NCI-H460 (cell line): ENCODE measurements at regions not wholly inside any gene's neighbourhood (a gene's known extent, or its start where the extent isn't known, plus 50 kb on each side); places are given as distances from the start of the nearest gene placed in this dataset.
"Not testable (repeated sequence)": the region's sequence is repeated elsewhere in the genome, so short reads cannot be mapped to it uniquely, and the experiment has no call there.

Experiments used
- DNase-seq: peaks from one replicate; pipeline ENCODE4 v3.0.0-alpha.2; 2016; ENCODE audit warnings: low read depth; ENCODE audit errors: extremely low read depth
- small RNA-seq, 2 experiments: library from RNA; depleted of rRNA; stranded (forward); fragments of <200 nt; gene quantifications; one replicate each; pipeline ENCODE3, GENCODE V24; 2014

GRCh38 chr2:18050001-18050400, 171.5 kb downstream of the KCNS3 start:
- no peak for DNase-seq

DNA sequence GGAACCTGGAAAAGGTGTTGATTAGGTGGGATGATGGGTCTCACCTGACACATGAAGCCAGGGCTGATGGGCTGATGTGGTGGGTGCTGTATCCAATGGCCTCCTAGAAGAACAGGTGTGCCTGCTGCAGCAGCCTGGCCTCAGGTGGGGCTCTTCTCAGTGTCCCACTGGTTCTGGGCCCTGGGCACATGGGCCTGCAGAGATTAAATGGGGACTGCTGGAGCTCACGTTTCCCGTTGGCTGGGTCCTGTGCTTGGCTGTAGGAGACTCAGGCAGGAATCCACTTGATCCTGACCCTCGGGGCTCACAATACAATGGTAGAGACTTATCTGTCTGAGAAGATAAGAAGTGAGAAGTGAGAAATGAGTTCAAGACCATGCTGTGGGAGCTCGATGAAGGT, 170.9 kb downstream of the KCNS3 start:
- DNase-seq = no peak

GRCh38 chr2:18047896-18048657, 169.6 kb downstream of the KCNS3 start:
- no peak for DNase-seq

- no peak for DNase-seq
Observed at GRCh38 chr2:18047213-18047611, 168.7 kb downstream of the KCNS3 start.

GRCh38 chr2:18046558-18047212, 168.2 kb downstream of the KCNS3 start:
- DNase-seq = no peak

DNA sequence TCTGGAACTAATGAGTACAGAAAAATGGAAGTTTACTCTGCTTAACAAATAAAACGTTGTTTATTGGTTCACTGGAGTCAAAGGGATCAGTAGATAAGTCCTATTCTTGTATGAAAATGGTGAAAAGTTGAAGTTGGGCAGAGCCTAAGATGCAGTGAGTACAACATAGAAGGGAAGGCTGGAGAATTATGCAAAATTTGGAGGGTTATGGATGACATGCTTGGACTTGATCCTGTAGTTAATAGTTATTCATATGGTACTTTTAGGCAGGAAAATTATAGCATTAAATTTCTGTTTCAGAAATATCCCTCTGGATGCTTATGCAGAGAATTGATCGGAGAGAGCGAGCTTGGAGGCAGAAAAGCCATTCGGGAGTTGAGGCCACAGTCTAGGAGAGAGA, 167.6 kb downstream of the KCNS3 start:
- no peak for DNase-seq

GRCh38 chr2:18045230-18045629, 166.8 kb downstream of the KCNS3 start:
- no peak for DNase-seq

DNA sequence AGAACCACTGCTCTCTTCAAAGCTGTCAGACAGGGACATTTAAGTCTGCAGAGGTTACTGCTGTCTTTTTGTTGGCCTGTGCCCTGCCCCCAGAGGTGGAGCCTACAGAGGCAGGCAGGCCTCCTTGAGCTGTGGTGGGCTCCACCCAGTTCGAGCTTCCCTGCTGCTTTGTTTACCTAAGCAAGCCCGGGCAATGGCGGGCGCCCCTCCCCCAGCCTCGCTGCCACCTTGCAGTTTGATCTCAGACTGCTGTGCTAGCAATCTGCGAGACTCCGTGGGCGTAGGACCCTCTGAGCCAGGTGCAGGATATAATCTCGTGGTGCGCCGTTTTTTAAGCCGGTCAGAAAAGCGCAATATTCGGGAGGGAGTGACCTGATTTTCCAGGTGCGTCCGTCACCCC, 138.9 kb downstream of the KCNS3 start:
- not testable (repeated sequence) for DNase-seq

- no peak for DNase-seq
Observed at GRCh38 chr2:18009891-18010290, 131.4 kb downstream of the KCNS3 start.

DNA sequence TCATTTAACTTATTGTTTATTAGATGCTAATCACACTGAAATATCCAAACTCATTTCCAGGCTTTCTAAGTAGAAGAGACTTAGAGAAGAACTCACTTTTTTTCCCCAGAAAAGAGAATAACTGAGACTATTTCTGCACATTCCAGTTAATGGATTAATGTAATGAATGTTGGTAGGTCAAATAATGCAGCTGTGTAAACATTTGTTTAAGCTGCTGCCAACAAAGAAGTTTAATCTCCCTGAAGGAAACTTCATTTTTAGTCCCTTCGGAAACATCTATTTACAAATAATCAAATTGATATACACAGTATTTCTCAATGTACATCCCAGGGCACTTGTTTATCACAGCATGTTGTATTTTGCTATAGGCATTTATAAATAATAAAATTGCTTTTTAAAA, 126.9 kb downstream of the KCNS3 start:
- DNase-seq = no peak

DNA sequence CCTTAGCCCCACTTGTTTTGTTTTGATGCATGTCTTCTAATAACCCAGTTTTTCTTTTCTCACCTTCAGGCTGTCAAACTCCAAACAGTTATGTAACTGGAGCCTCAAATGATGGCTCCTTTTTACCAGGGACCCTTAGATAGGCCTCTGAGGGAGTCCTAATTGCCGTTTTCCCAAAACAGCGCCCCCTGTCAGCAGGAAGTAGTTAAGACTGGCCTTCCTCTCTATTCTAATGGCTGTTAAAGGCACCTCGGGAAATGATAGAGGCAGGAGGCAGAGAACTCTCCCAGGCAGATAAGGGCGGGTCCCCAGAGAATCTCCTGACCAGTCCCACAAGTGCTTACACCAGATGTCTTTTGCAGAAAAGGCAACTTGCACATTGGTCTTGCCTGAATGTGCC, 123.2 kb downstream of the KCNS3 start:
- no peak for DNase-seq

GRCh38 chr2:17996978-17997377, 118.5 kb downstream of the KCNS3 start:
- no peak for DNase-seq

DNA sequence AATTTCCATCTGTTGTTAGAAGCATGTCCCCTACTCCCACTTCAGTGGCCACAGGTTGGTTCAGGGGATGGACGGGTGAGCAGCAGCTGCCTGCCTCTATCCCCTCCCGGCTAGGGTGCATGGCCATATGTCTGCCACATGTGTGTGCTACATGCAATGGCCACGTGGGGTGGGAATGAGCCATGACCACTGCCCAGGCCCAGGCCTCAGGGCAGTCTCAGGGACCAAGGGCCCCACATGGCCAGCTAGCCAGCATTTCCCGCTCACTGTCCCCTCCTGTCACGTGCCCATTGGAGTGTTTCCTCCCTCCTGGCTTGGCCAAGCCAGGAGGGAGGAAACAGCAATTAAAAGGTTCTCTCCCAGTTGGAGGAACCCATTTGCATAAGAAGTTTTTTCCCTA, 117.1 kb downstream of the KCNS3 start:
- no peak for DNase-seq

Small RNAs in the stretch of these regions (small RNA-seq; reads per million reads assigned to genes)
- 0 reads per million in 2 experiments for gene RF00561
